HEK293T (cell line): ENCODE measurements at regions not wholly inside any gene's neighbourhood (a gene's known extent, or its start where the extent isn't known, plus 50 kb on each side); places are given as distances from the start of the nearest gene placed in this dataset.
"Not testable (repeated sequence)": the region's sequence is repeated elsewhere in the genome, so short reads cannot be mapped to it uniquely, and the experiment has no call there.

ENCODE experiments used
- CTCF ChIA-PET: fragments of 350-600 bp; formaldehyde crosslinking; extraction: SDS; loops from one replicate; lab custom pipeline; 2021; ENCODE audit warnings: antibody characterized with exemption, inconsistent platforms; lab: Yijun Ruan, JAX
- POLR2A ChIA-PET: fragments of 350-600 bp; formaldehyde crosslinking; extraction: SDS; loops from one replicate; lab custom pipeline; 2020; ENCODE audit warnings: antibody characterized with exemption, inconsistent platforms; lab: Yijun Ruan, JAX
- DNase-seq: peaks from one replicate; pipeline ENCODE4 v3.0.0; 2012; ENCODE audit warnings: mixed read lengths; ENCODE audit errors: extremely low spot score
- ARNT ChIP-seq: fragments of 450-650 bp; IDR thresholded peaks from 2 replicates; pipeline ENCODE4 v1.6.1; 2017; ENCODE audit warnings: mild to moderate bottlenecking
- BHLHE40 ChIP-seq: fragments of 450-650 bp; IDR thresholded peaks from 2 replicates; pipeline ENCODE4 v1.6.1; 2016; ENCODE audit warnings: mild to moderate bottlenecking, moderate library complexity, borderline replicate concordance
- CTBP1 ChIP-seq: fragments of 450-650 bp; IDR thresholded peaks from 2 replicates; pipeline ENCODE4 v1.6.1; 2016; ENCODE audit warnings: borderline replicate concordance
- ELF4 ChIP-seq: fragments of 450-650 bp; IDR thresholded peaks from 2 replicates; pipeline ENCODE4 v1.6.1; 2017; ENCODE audit warnings: antibody characterized with exemption
- FOXA1 ChIP-seq: fragments of 450-650 bp; IDR thresholded peaks from 2 replicates; pipeline ENCODE4 v1.6.1; 2016; ENCODE audit warnings: mild to moderate bottlenecking
- FOXK2 ChIP-seq: fragments of 450-650 bp; IDR thresholded peaks from 2 replicates; pipeline ENCODE4 v1.6.1; 2016; ENCODE audit warnings: mild to moderate bottlenecking
- FOXM1 ChIP-seq: fragments of 450-650 bp; IDR thresholded peaks from 2 replicates; pipeline ENCODE4 v1.6.1; 2017; ENCODE audit warnings: mild to moderate bottlenecking, borderline replicate concordance
- HDGF ChIP-seq: fragments of 450-650 bp; IDR thresholded peaks from 2 replicates; pipeline ENCODE4 v1.6.1; 2017; ENCODE audit warnings: antibody characterized with exemption, borderline replicate concordance
- L3MBTL2 ChIP-seq: fragments of 450-650 bp; conservative IDR thresholded peaks from 2 replicates; pipeline ENCODE4 v1.6.1; 2016; ENCODE audit warnings: mild to moderate bottlenecking
- LEF1 ChIP-seq: fragments of 450-650 bp; IDR thresholded peaks from 2 replicates; pipeline ENCODE4 v1.6.1; 2017; ENCODE audit warnings: mild to moderate bottlenecking, borderline replicate concordance
- NFRKB ChIP-seq: fragments of 450-650 bp; IDR thresholded peaks from 2 replicates; pipeline ENCODE4 v1.6.1; 2016; ENCODE audit warnings: mild to moderate bottlenecking, moderate library complexity
- PKNOX1 ChIP-seq: fragments of 450-650 bp; IDR thresholded peaks from 2 replicates; pipeline ENCODE4 v1.6.1; 2016
- SP1 ChIP-seq: fragments of 450-650 bp; IDR thresholded peaks from 2 replicates; pipeline ENCODE4 v1.6.1; 2017
- SUZ12 ChIP-seq: fragments of 450-650 bp; IDR thresholded peaks from 2 replicates; pipeline ENCODE4 v1.6.1; 2016; ENCODE audit warnings: mild to moderate bottlenecking
- TARDBP ChIP-seq: fragments of 450-650 bp; IDR thresholded peaks from 2 replicates; pipeline ENCODE4 v1.6.1; 2016
- ZNF384 ChIP-seq: fragments of 450-650 bp; IDR thresholded peaks from 2 replicates; pipeline ENCODE4 v1.6.1; 2016

DNA sequence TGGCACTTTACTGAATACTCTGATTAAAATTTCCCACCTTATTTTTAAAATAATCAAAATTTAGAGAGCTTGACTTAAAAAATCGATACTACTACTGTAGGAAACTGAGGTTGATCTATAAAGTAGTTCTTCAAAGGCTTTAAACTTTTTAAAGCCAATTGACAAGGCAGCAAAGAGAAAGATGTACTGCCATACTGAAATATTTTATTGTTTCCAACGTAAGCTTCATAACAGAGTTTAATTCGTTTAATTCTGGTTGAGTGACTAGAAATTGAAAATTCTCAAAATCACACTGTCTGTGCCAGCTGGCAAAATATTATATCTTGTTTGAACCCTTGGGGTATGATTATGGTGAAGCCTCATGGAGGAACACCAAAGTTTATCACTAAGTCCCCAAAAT lies 207.6 kb downstream of the UNC5CL start:
- ChIA-PET POLR2A (no interaction called here), CTCF (no interaction called here)
- no peak for DNase-seq
- no peak for TF ChIP-seq SUZ12
- no peak for TF ChIP-seq L3MBTL2
- no peak for TF ChIP-seq FOXA1
- TF ChIP-seq PKNOX1: no peak
- no peak for TF ChIP-seq CTBP1
- no peak for TF ChIP-seq TARDBP
- TF ChIP-seq ELF4: no peak
- no peak for TF ChIP-seq SP1
- TF ChIP-seq ARNT: no peak
- TF ChIP-seq BHLHE40: no peak
- TF ChIP-seq LEF1: no peak
- no peak for TF ChIP-seq ZNF384
- TF ChIP-seq HDGF: no peak
- TF ChIP-seq FOXM1: no peak
- no peak for TF ChIP-seq NFRKB
- no peak for TF ChIP-seq FOXK2

DNA sequence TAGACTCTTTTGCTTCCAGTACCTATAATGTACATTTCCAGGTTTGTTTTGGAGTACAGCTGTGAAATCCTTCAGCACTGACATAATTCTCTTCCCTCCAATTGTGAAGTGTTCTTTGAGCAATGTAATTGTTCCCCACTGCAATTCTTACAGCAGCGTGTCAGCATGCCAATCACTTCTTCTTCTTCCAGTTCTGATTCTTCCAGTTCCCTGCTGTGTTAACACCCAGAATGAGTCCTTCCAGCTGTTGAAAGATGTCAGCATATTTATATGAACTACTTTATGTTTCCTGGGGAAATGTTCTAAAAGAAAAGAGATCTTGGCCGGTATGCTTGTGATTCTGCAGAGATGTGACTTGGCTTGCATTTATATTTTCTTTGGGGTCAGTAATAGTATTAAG lies 213.9 kb downstream of the UNC5CL start:
- TF ChIP-seq CTBP1: no peak
- no peak for TF ChIP-seq L3MBTL2
- TF ChIP-seq ELF4: no peak
- no peak for TF ChIP-seq ARNT
- TF ChIP-seq FOXK2: no peak
- ChIA-PET CTCF (no interaction called here), POLR2A (no interaction called here)
- DNase-seq: no peak

DNA sequence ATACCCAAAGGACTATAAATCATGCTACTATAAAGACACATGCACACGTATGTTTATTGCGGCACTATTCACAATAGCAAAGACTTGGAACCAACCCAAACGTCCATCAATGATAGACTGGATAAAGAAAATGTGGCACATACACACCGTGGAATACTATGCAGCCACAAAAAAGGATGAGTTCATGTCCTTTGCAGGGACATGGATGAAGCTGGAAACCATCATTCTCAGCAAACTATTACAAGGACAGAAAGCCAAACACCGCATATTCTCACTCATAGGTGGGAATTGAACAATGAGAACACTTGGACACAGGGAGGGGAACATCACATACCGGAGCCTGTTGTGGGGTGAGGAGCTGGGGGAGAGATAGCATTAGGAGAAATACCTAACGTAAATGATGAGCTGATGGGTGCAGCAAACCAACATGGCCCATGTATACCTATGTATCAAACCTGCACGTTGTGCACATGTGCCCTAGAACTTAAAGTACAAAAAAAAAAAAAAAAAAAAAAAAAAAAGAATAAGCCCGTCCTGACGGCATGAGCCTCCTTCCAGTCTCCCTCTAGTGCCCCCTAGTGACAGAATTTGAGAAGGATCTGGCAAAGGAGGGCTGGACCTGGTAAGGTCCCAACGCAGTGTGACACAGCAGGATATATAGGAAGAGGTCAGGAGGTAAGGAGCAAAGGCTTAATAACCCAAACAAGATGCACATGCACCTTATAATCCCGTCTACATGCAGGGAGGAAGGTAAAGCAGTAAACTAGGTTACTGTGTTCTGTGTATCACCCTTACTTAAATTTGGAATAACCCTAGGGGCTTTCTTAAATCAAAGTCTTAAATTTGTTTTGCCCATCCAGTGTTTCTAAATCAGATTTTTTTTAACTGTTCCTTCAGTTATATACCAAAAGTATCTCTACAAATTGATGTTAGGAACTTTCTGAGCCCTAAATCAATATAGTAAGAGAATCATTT lies 214.8 kb downstream of the UNC5CL start:
- POLR2A ChIA-PET, CTCF ChIA-PET: not testable (repeated sequence)
- peak; percentile 69 for DNase-seq
- TF ChIP-seq ZNF384: peak; percentile 97

DNA sequence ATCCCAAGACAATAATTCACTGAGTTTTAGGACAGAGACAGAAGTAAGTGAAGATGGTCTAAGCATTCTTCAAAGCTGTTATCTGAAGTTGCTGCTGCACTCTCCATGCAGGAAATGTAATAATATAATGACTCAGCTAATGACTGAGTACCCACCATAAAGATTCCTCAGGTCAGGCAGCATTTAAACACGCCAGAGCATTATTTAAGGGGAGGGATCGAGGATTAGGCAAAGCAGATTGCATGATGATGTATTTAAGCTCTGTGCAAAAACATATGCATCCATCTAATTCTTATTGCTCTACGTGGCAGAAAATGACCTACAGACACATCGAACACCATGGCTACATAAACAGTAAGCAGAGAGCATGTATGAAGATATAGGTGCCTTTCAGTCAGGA lies 216.4 kb downstream of the UNC5CL start:
- TF ChIP-seq SUZ12 (no peak), L3MBTL2 (no peak), ARNT (no peak), ELF4 (no peak), ZNF384 (no peak), SP1 (no peak), HDGF (no peak), PKNOX1 (no peak), NFRKB (no peak), FOXK2 (no peak), FOXM1 (no peak), LEF1 (no peak), CTBP1 (no peak)
- no peak for DNase-seq
- ChIA-PET CTCF (no interaction called here), POLR2A (interaction anchor here (1.0 kb wide), 1 partner anchor 841 kb away, joined by 3 read pairs; no protein-coding TSS in a partner anchor)

DNA sequence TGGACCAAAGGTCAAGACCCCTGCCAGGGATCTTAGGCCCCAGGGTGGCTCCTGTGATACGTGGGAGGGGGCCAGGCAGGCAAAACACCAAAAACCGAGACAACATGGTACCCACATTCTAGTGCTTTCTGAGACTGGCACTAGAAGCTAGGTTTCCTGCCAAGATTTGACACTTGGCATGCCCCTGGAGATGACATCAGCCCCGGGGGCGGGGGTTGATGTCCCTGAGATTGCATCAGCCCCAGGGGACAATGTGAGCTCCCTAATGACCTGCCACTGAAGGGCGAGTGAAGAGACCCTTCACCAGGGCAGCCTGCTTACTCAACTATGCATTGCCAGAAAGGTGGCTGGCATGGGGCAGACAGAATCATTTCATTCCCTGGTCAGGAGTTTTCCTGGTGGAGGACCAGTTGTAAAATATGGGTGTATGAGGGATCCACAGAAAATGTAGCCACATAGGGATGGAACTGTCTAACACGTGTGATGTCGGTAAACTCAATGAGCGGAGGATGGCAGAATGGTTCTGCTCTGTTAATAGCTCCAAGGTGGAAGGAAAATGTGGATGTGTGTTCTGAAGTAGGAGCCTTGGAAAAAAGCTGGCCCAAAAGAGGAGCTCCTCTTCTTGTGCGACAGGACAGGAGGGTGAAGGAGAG lies 219.7 kb downstream of the UNC5CL start:
- no peak for TF ChIP-seq ZNF384
- DNase-seq: no peak
- ChIA-PET POLR2A (no interaction called here), CTCF (interaction anchor here (1.1 kb wide), 1 partner anchor 13 kb away, joined by 4 read pairs; no protein-coding TSS in a partner anchor)

GRCh38 chr6:40817369-40817768 lies 221.7 kb downstream of the UNC5CL start:
- CTCF ChIA-PET: no interaction called here
- TF ChIP-seq FOXK2 (no peak), TARDBP (no peak), ARNT (no peak), SUZ12 (no peak), NFRKB (no peak), HDGF (no peak), PKNOX1 (no peak), FOXA1 (no peak), FOXM1 (no peak), CTBP1 (no peak), ELF4 (no peak), BHLHE40 (no peak), ZNF384 (no peak), LEF1 (no peak), SP1 (no peak), L3MBTL2 (no peak)
- POLR2A ChIA-PET: no interaction called here
- DNase-seq: no peak
